IMR-90 (cell line): ENCODE measurements at regions not wholly inside any gene's neighbourhood (a gene's known extent, or its start where the extent isn't known, plus 50 kb on each side); places are given as distances from the start of the nearest gene placed in this dataset.

Source experiments
- ATAC-seq: fragments of 200-7000 bp; cut with Tn5 transposase; 2 replicates; pipeline ENCODE4 v1.9.1; 2020; ENCODE audit warnings: low read depth, mild to moderate bottlenecking, moderate library complexity
- BruUV-seq: library from RNA; stranded (reverse); fragments of 400-500 nt; replicated peaks from 2 replicates; lab custom pipeline; 2021; lab: Mats Ljungman, UMichigan
- CTCF ChIA-PET: fragments of 300-600 bp; formaldehyde crosslinking; extraction: SDS; loops from one replicate; lab custom pipeline; 2021; ENCODE audit warnings: antibody characterized with exemption; lab: Yijun Ruan, JAX
- POLR2A ChIA-PET: fragments of 300-600 bp; sonication (Branson Sonifier 250); formaldehyde crosslinking; loops from one replicate; lab custom pipeline; 2022; ENCODE audit warnings: antibody characterized with exemption; ENCODE audit not compliant: unreplicated experiment; lab: Charles Lee
- DNase-seq: peaks from one replicate; pipeline ENCODE4 v3.0.0; 2013
- H2AFZ ChIP-seq: replicated peaks from 2 replicates; pipeline ENCODE3; 2013; ENCODE audit warnings: low read length, mild to moderate bottlenecking; ENCODE audit not compliant: poor library complexity
- H2AK5ac ChIP-seq: 2 replicates; pipeline ENCODE4 v1.6.1; 2013; ENCODE audit warnings: low read depth, low read length, inconsistent platforms
- H2AK9ac ChIP-seq: replicated peaks from 2 replicates; pipeline ENCODE3; 2013; ENCODE audit warnings: mild to moderate bottlenecking, low read depth, low read length, moderate library complexity; ENCODE audit not compliant: poor library complexity
- H2BK120ac ChIP-seq: 2 replicates; pipeline ENCODE4 v1.6.1; 2013; ENCODE audit warnings: low read depth, low read length, inconsistent platforms
- H2BK15ac ChIP-seq: 3 replicates; pipeline ENCODE4 v1.6.1; 2013; ENCODE audit warnings: low read depth, low read length, inconsistent platforms
- H2BK20ac ChIP-seq: 2 replicates; pipeline ENCODE4 v1.6.1; 2013; ENCODE audit warnings: low read depth, mild to moderate bottlenecking, inconsistent platforms, low read length, moderate library complexity
- H2BK5ac ChIP-seq: 2 replicates; pipeline ENCODE4 v1.6.1; 2013; ENCODE audit warnings: mild to moderate bottlenecking, low read depth, low read length, inconsistent platforms; ENCODE audit not compliant: poor library complexity, severe bottlenecking
- H3K14ac ChIP-seq: replicated peaks from 2 replicates; pipeline ENCODE4 v1.6.1; 2013; ENCODE audit warnings: low read depth, low read length, inconsistent platforms
- H3K18ac ChIP-seq: 2 replicates; pipeline ENCODE4 v1.6.1; 2013; ENCODE audit warnings: low read depth, low read length, control low read depth
- H3K23ac ChIP-seq: 2 replicates; pipeline ENCODE4 v1.6.1; 2013; ENCODE audit warnings: low read depth, low read length, inconsistent platforms
- H3K27ac ChIP-seq: 2 replicates; pipeline ENCODE4 v1.5.1; 2013; ENCODE audit warnings: mild to moderate bottlenecking, control low read depth, low read length; ENCODE audit not compliant: insufficient read depth
- H3K27me3 ChIP-seq: 2 replicates; pipeline ENCODE4 v1.6.1; 2013; ENCODE audit warnings: low read length; ENCODE audit not compliant: control insufficient read depth, insufficient read depth
- H3K36me3 ChIP-seq: 2 replicates; pipeline ENCODE4 v1.6.1; 2013; ENCODE audit warnings: low read length, mixed read lengths; ENCODE audit not compliant: control insufficient read depth, insufficient read depth
- H3K4ac ChIP-seq: 2 replicates; pipeline ENCODE4 v1.6.1; 2013; ENCODE audit warnings: low read depth, low read length, inconsistent platforms
- H3K4me1 ChIP-seq: 2 replicates; pipeline ENCODE4 v1.6.1; 2013; ENCODE audit warnings: low read length, mixed read lengths; ENCODE audit not compliant: control insufficient read depth, insufficient read depth
- H3K4me2 ChIP-seq: 2 replicates; pipeline ENCODE4 v1.6.1; 2013; ENCODE audit warnings: low read depth, mild to moderate bottlenecking, control low read depth, low read length, moderate library complexity
- H3K4me3 ChIP-seq: 2 replicates; pipeline ENCODE4 v1.5.1; 2013; ENCODE audit warnings: low read depth, mild to moderate bottlenecking, control low read depth, low read length, moderate library complexity; ENCODE audit not compliant: insufficient read depth
- H3K56ac ChIP-seq: 2 replicates; pipeline ENCODE4 v1.6.1; 2013; ENCODE audit warnings: low read length, inconsistent platforms; ENCODE audit not compliant: insufficient read depth; ENCODE audit errors: extremely low read depth
- H3K79me1 ChIP-seq, 2 experiments: 2 replicates each; pipeline ENCODE4 v1.6.1; 2013; ENCODE audit warnings: low read length in 2 of 2, inconsistent platforms in 1 of 2, low read depth in 1 of 2
- H3K9ac ChIP-seq: 2 replicates; pipeline ENCODE4 v1.6.1; 2013; ENCODE audit warnings: low read depth, low read length, control low read depth
- H3K9me1 ChIP-seq: 2 replicates; pipeline ENCODE4 v1.6.1; 2013; ENCODE audit warnings: low read length, inconsistent platforms; ENCODE audit not compliant: insufficient read depth
- H3K9me3 ChIP-seq: 2 replicates; pipeline ENCODE4 v1.6.1; 2013; ENCODE audit warnings: low read length; ENCODE audit not compliant: control insufficient read depth, insufficient read depth
- H4K20me1 ChIP-seq: 2 replicates; pipeline ENCODE4 v1.6.1; 2013; ENCODE audit warnings: low read length, inconsistent platforms; ENCODE audit not compliant: insufficient read depth
- H4K5ac ChIP-seq: 2 replicates; pipeline ENCODE4 v1.6.1; 2013; ENCODE audit warnings: mild to moderate bottlenecking, low read depth, low read length, control low read depth
- H4K8ac ChIP-seq, 2 experiments: 2 replicates each; pipeline ENCODE4 v1.6.1; 2013; ENCODE audit warnings: low read depth in 2 of 2, low read length in 2 of 2, control low read depth in 1 of 2, inconsistent platforms in 1 of 2
- H4K91ac ChIP-seq: 2 replicates; pipeline ENCODE4 v1.6.1; 2013; ENCODE audit warnings: low read depth, low read length, inconsistent platforms; ENCODE audit not compliant: insufficient read depth
- BHLHE40 ChIP-seq: fragments of 150-350 bp; IDR thresholded peaks from 2 replicates; pipeline ENCODE4 v1.6.1; 2016; ENCODE audit warnings: mild to moderate bottlenecking, low read depth, low read length
- ELK1 ChIP-seq: fragments of 150-350 bp; IDR thresholded peaks from 2 replicates; pipeline ENCODE4 v1.6.1; 2016; ENCODE audit warnings: low read depth, mild to moderate bottlenecking, low read length, moderate library complexity, borderline replicate concordance
- FOS ChIP-seq: fragments of 150-350 bp; IDR thresholded peaks from 2 replicates; pipeline ENCODE4 v1.6.1; 2016; ENCODE audit warnings: low read depth, low read length
- MAFK ChIP-seq: IDR thresholded peaks from 2 replicates; pipeline ENCODE4 v1.6.1; 2012; ENCODE audit warnings: low read depth, low read length, improper control_type of control experiment
- MAZ ChIP-seq: IDR thresholded peaks from 2 replicates; pipeline ENCODE4 v1.6.1; 2012; ENCODE audit warnings: low read depth, mild to moderate bottlenecking, low read length, improper control_type of control experiment, moderate library complexity, borderline replicate concordance
- MXI1 ChIP-seq: IDR thresholded peaks from 2 replicates; pipeline ENCODE4 v1.6.1; 2012; ENCODE audit warnings: low read depth, mild to moderate bottlenecking, low read length, moderate library complexity, borderline replicate concordance
- POLR2A ChIP-seq: IDR thresholded peaks from 2 replicates; pipeline ENCODE4 v1.6.1; 2012; ENCODE audit warnings: mild to moderate bottlenecking, low read depth, low read length
- RAD21 ChIP-seq: IDR thresholded peaks from 2 replicates; pipeline ENCODE4 v1.6.1; 2012; ENCODE audit warnings: low read length, improper control_type of control experiment
- RCOR1 ChIP-seq: IDR thresholded peaks from 2 replicates; pipeline ENCODE4 v1.6.1; 2012; ENCODE audit warnings: mild to moderate bottlenecking, low read length, improper control_type of control experiment; ENCODE audit not compliant: insufficient replicate concordance
- SMC3 ChIP-seq: fragments of 150-350 bp; IDR thresholded peaks from 2 replicates; pipeline ENCODE4 v1.6.1; 2016; ENCODE audit warnings: low read depth, mild to moderate bottlenecking, antibody characterized with exemption, low read length, moderate library complexity
- WGBS, 2 experiments: methylation state at CpG; one replicate each; pipeline versions ENCODE4 v1.1.5 to v1.1.7; 2013; ENCODE audit warnings: missing lambda C conversion rate in 2 of 2; ENCODE audit not compliant: insufficient read length in 1 of 2; ENCODE audit errors: extremely low coverage in 2 of 2; 5-methylcytosine and 5-hydroxymethylcytosine counted together
- dilution Hi-C: fragments of 300-500 bp; cut with HindIII; formaldehyde crosslinking; loops from one replicate; pipeline ENCODE4 v1.14.3; 2018; ENCODE audit warnings: low sequenced_read_pairs; ENCODE audit not compliant: unreplicated experiment
- in situ Hi-C: fragments of 300-500 bp; cut with MboI; formaldehyde crosslinking; loops from 3 replicates; pipeline ENCODE4 v1.14.3; 2019; ENCODE audit warnings: low sequenced_read_pairs, inconsistent platforms, mixed read lengths
- intact Hi-C: fragments of 100-400 bp; cut with micrococcal nuclease; formaldehyde crosslinking; loops from 2 replicates; pipeline ENCODE4 v1.10.0; 2022
- TF ChIP-seq, protein P1 (sequence below): conservative IDR thresholded peaks from 2 replicates; pipeline ENCODE4 v1.5.1; 2012; ENCODE audit warnings: mild to moderate bottlenecking, low read depth, low read length, improper control_type of control experiment

GRCh38 chr13:57045826-57046546 lies 94.7 kb upstream of the PRR20A start:
- Histone ChIP-seq H3K4ac (no peak overlapping the region), H3K23ac (no peak overlapping the region), H4K91ac (no peak overlapping the region), H3K27me3 (no peaks in the 10 kb centered on the region), H3K18ac (no peak overlapping the region), H3K56ac (no peak overlapping the region), H2AK9ac (no peak overlapping the region), H3K4me3 (no peak overlapping the region), H3K9me3 (peaks cover 2% of the 10 kb centered on the region), H3K36me3 (no peaks in the 10 kb centered on the region), H3K79me1 (no peaks in the 10 kb centered on the region), H4K8ac (no peak overlapping the region), H2BK20ac (no peak overlapping the region), H2BK5ac (no peak overlapping the region), H2AFZ (no peak overlapping the region), H3K4me2 (no peak overlapping the region), H3K14ac (no peak overlapping the region), H3K9ac (no peak overlapping the region), H3K9me1 (no peaks in the 10 kb centered on the region), H3K27ac (no peak overlapping the region), H2BK120ac (no peak overlapping the region), H4K20me1 (no peaks in the 10 kb centered on the region), H2AK5ac (no peak overlapping the region), H2BK15ac (no peak overlapping the region), H3K4me1 (no peaks in the 10 kb centered on the region), H4K5ac (no peak overlapping the region)
- ATAC-seq (no peak), DNase-seq (no peak)
- TF ChIP-seq FOS (no peak), RAD21 (no peak), MAZ (no peak), POLR2A (no peak), RCOR1 (no peak), ELK1 (no peak), SMC3 (no peak), MXI1 (no peak), MAFK (no peak), BHLHE40 (no peak)
- TF ChIP-seq, protein P1, sequence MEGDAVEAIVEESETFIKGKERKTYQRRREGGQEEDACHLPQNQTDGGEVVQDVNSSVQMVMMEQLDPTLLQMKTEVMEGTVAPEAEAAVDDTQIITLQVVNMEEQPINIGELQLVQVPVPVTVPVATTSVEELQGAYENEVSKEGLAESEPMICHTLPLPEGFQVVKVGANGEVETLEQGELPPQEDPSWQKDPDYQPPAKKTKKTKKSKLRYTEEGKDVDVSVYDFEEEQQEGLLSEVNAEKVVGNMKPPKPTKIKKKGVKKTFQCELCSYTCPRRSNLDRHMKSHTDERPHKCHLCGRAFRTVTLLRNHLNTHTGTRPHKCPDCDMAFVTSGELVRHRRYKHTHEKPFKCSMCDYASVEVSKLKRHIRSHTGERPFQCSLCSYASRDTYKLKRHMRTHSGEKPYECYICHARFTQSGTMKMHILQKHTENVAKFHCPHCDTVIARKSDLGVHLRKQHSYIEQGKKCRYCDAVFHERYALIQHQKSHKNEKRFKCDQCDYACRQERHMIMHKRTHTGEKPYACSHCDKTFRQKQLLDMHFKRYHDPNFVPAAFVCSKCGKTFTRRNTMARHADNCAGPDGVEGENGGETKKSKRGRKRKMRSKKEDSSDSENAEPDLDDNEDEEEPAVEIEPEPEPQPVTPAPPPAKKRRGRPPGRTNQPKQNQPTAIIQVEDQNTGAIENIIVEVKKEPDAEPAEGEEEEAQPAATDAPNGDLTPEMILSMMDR: no peak
- in situ Hi-C loops (no loop called here), dilution Hi-C loops (no loop called here), intact Hi-C loops (no loop called here)
- CTCF ChIA-PET: no interaction called here
- POLR2A ChIA-PET: no interaction called here
- WGBS, 2 experiments: no CpG with 5 or more reads among the region's 5 CpGs
- no TSS peak for BruUV-seq
